ENCODE measurements at regions not wholly inside any gene's neighbourhood (a gene's known extent, or its start where the extent isn't known, plus 50 kb on each side); places are given as distances from the start of the nearest gene placed in this dataset.

DNA sequence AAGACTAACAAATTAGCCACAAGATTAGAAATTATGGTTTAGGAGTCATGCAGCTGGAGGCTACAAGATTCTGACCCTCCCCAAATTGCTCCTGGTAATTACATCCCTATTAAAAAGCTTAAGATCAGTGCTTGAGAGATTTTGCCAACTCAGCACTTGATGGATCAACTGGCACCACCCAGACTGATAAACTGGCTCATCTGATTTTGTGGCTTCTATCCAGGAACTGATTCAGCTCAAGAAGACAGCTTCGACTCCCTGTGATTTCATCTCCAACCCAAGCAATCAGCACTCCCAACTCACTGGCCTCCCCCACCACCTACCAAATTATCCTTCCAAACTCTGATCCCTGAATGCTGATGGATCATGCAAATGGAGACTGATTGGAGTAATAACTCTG is 94.8 kb downstream of the TNFRSF13B start:
- Histone ChIP-seq H4K20me1 (ENCODE audit: control insufficient read depth, insufficient read depth) (no peaks in the 10 kb centered on the region), H3K9me3 (replicated peaks; ENCODE audit: control insufficient read depth, insufficient read depth, low read length) (no peaks in the 10 kb centered on the region; the same call in 2 of the 3 replicates), H3K36me3 (ENCODE audit: control insufficient read depth in 2 of 2, insufficient read depth in 2 of 2, low read length in 1 of 2) (no peaks in the 10 kb centered on the region), H3K79me2 (ENCODE audit: control insufficient read depth, insufficient read depth, low read length) (no peaks in the 10 kb centered on the region), H3K27ac (ENCODE audit: control insufficient read depth, insufficient read depth) (no peak overlapping the region), H3K27me3 (replicated peaks in 1 of 2; ENCODE audit: control insufficient read depth in 2 of 2, insufficient read depth in 2 of 2, low read length in 1 of 2) (no peaks in the 10 kb centered on the region; a peak in 2 of 4 replicates), H3K4me2 (ENCODE audit: control insufficient read depth, insufficient read depth) (no peak overlapping the region), H3K9ac (ENCODE audit: control insufficient read depth, insufficient read depth, low read length) (no peak overlapping the region), H2AFZ (ENCODE audit: control insufficient read depth, low read depth, low read length) (no peak overlapping the region), H3K4me1 (ENCODE audit: control insufficient read depth, insufficient read depth, low read length) (no peaks in the 10 kb centered on the region), H3K4me3 (no peak overlapping the region)
- no TSS peak for BruUV-seq (replicated peaks)
- DNase-seq (ENCODE audit: low read depth, low spot score) (no peak), FAIRE-seq (no peak), ATAC-seq (no peak)
- ChIA-PET RAD21 (ENCODE audit: unreplicated experiment) (no interaction called here), POLR2A (interaction anchor here (0.6 kb wide), 1 partner anchor 1162 kb away, joined by 3 read pairs; no protein-coding TSS in a partner anchor), SMC1A (ENCODE audit: uncharacterized antibody, unreplicated experiment) (no interaction called here), CTCF (no interaction called here)
- in situ Hi-C loops (cut with MboI) = no loop called here
- 0% methylated on average over 1 of the region's 1 CpG for WGBS (ENCODE audit: insufficient coverage, insufficient replicate concordance, low lambda C conversion rate, missing lambda C conversion rate)
- no peak for TF ChIP-seq RFX5 (IDR thresholded peaks at IDR 0.05; ENCODE audit: low read depth, low read length)
- intact Hi-C loops (cut with micrococcal nuclease; ENCODE audit: unreplicated experiment) = no loop called here

DNA sequence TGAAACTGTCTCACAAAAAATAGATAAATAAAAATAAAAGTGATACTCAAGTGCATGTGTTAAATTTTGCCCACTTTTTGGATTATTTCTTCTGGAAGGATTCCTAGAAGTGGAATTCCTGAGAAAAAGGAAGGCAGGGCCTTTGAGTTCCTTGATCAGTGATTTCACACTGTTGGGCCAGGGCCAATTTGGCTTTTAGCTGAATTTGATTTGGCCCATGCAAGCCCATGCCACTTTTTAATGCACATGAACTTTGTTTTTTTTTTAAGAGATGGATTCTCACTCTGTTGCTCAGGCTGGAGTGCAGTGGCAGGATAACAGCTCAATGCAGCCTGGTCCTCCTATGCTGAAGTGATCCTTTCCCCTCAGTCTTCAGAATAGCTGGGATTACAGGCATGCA is 96.3 kb downstream of the TNFRSF13B start:
- BruUV-seq (replicated peaks) = no TSS peak
- FAIRE-seq = no peak
- intact Hi-C loops (cut with micrococcal nuclease; ENCODE audit: unreplicated experiment) = no loop called here

More for the DNA sequence above, 96.3 kb downstream of the TNFRSF13B start:
- H2AFZ ChIP-seq (ENCODE audit: control insufficient read depth, low read depth, low read length) = no peak overlapping the region
- in situ Hi-C loops (cut with MboI) = no loop called here
- no peaks in the 10 kb centered on the region for H3K79me2 ChIP-seq (ENCODE audit: control insufficient read depth, insufficient read depth, low read length)
- no peaks in the 10 kb centered on the region for H3K4me1 ChIP-seq (ENCODE audit: control insufficient read depth, insufficient read depth, low read length)
- no peaks in the 10 kb centered on the region for H3K36me3 ChIP-seq (ENCODE audit: control insufficient read depth in 2 of 2, insufficient read depth in 2 of 2, low read length in 1 of 2)
- H3K27me3 ChIP-seq (replicated peaks in 1 of 2; ENCODE audit: control insufficient read depth in 2 of 2, insufficient read depth in 2 of 2, low read length in 1 of 2) = no peaks in the 10 kb centered on the region; a peak in 2 of 4 replicates
- no peak overlapping the region for H3K27ac ChIP-seq (ENCODE audit: control insufficient read depth, insufficient read depth)
- H3K9me3 ChIP-seq (replicated peaks; ENCODE audit: control insufficient read depth, insufficient read depth, low read length) = no peaks in the 10 kb centered on the region; the same call in 2 of the 3 replicates
- ChIA-PET POLR2A (no interaction called here), RAD21 (ENCODE audit: unreplicated experiment) (no interaction called here), SMC1A (ENCODE audit: uncharacterized antibody, unreplicated experiment) (no interaction called here), CTCF (interaction anchor here (0.7 to 1.3 kb wide), 3 partner anchors 165 to 621 kb away, joined by 3 read pairs; no protein-coding TSS in a partner anchor)
- no peak overlapping the region for H3K4me2 ChIP-seq (ENCODE audit: control insufficient read depth, insufficient read depth)
- no peaks in the 10 kb centered on the region for H4K20me1 ChIP-seq (ENCODE audit: control insufficient read depth, insufficient read depth)
- ATAC-seq (no peak), DNase-seq (ENCODE audit: low read depth, low spot score) (no peak)
- TF ChIP-seq, protein P1, sequence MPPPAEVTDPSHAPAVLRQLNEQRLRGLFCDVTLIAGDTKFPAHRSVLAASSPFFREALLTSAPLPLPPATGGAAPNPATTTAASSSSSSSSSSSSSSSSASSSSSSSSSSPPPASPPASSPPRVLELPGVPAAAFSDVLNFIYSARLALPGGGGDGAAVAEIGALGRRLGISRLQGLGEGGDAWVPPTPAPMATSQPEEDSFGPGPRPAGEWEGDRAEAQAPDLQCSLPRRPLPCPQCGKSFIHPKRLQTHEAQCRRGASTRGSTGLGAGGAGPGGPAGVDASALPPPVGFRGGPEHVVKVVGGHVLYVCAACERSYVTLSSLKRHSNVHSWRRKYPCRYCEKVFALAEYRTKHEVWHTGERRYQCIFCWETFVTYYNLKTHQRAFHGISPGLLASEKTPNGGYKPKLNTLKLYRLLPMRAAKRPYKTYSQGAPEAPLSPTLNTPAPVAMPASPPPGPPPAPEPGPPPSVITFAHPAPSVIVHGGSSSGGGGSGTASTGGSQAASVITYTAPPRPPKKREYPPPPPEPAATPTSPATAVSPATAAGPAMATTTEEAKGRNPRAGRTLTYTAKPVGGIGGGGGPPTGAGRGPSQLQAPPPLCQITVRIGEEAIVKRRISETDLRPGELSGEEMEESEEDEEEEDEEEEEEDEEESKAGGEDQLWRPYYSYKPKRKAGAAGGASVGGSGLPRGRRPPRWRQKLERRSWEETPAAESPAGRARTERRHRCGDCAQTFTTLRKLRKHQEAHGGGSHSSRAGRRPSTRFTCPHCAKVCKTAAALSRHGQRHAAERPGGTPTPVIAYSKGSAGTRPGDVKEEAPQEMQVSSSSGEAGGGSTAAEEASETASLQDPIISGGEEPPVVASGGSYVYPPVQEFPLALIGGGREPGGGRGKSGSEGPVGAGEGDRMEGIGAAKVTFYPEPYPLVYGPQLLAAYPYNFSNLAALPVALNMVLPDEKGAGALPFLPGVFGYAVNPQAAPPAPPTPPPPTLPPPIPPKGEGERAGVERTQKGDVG (CRISPR knock-in tag; IDR thresholded peaks at IDR 0.05) = no peak
- no peak for TF ChIP-seq BRCA1 (IDR thresholded peaks at IDR 0.05; ENCODE audit: low read depth, low read length)
- TF ChIP-seq, protein P2, sequence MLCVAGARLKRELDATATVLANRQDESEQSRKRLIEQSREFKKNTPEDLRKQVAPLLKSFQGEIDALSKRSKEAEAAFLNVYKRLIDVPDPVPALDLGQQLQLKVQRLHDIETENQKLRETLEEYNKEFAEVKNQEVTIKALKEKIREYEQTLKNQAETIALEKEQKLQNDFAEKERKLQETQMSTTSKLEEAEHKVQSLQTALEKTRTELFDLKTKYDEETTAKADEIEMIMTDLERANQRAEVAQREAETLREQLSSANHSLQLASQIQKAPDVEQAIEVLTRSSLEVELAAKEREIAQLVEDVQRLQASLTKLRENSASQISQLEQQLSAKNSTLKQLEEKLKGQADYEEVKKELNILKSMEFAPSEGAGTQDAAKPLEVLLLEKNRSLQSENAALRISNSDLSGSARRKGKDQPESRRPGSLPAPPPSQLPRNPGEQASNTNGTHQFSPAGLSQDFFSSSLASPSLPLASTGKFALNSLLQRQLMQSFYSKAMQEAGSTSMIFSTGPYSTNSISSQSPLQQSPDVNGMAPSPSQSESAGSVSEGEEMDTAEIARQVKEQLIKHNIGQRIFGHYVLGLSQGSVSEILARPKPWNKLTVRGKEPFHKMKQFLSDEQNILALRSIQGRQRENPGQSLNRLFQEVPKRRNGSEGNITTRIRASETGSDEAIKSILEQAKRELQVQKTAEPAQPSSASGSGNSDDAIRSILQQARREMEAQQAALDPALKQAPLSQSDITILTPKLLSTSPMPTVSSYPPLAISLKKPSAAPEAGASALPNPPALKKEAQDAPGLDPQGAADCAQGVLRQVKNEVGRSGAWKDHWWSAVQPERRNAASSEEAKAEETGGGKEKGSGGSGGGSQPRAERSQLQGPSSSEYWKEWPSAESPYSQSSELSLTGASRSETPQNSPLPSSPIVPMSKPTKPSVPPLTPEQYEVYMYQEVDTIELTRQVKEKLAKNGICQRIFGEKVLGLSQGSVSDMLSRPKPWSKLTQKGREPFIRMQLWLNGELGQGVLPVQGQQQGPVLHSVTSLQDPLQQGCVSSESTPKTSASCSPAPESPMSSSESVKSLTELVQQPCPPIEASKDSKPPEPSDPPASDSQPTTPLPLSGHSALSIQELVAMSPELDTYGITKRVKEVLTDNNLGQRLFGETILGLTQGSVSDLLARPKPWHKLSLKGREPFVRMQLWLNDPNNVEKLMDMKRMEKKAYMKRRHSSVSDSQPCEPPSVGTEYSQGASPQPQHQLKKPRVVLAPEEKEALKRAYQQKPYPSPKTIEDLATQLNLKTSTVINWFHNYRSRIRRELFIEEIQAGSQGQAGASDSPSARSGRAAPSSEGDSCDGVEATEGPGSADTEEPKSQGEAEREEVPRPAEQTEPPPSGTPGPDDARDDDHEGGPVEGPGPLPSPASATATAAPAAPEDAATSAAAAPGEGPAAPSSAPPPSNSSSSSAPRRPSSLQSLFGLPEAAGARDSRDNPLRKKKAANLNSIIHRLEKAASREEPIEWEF (IDR thresholded peaks at IDR 0.05; ENCODE audit: insufficient replicate concordance, low read depth, low read length) = no peak
- H3K9ac ChIP-seq (ENCODE audit: control insufficient read depth, insufficient read depth, low read length) = no peak overlapping the region
- no peak overlapping the region for H3K4me3 ChIP-seq

Measured in GM12878 (cell line).